ENCODE measurements at regions not wholly inside any gene's neighbourhood (a gene's known extent, or its start where the extent isn't known, plus 50 kb on each side); places are given as distances from the start of the nearest gene placed in this dataset.
"Not testable (repeated sequence)": the region's sequence is repeated elsewhere in the genome, so short reads cannot be mapped to it uniquely, and the experiment has no call there.

GRCh38 chr7:145216866-145217265 is 381.0 kb upstream of the TPK1 start:
- DNase-seq (no peak), ATAC-seq (no peak)
- intact Hi-C loops (cut with DNase I): no loop called here

GRCh38 chr7:145212050-145212449 is 376.2 kb upstream of the TPK1 start:
- ATAC-seq (peak in 1 of 2 donors; percentile 71), DNase-seq (no peak)
- intact Hi-C loops (cut with DNase I): no loop called here

GRCh38 chr7:145211211-145211610 is 375.4 kb upstream of the TPK1 start:
- no peak for ATAC-seq

GRCh38 chr7:145193951-145194350 is 358.1 kb upstream of the TPK1 start:
- intact Hi-C loops (cut with DNase I): no loop called here
- no peak for ATAC-seq
- DNase-seq: no peak

More at GRCh38 chr7:145211211-145211610, 375.4 kb upstream of the TPK1 start:
- intact Hi-C loops (cut with DNase I): no loop called here
- no peak for DNase-seq

- no peak for DNase-seq
- intact Hi-C loops (cut with DNase I): no loop called here
- no peak for ATAC-seq
These were observed 349.1 kb upstream of the TPK1 start for GRCh38 chr7:145184956-145185355.

GRCh38 chr7:145183069-145183468 is 347.2 kb upstream of the TPK1 start:
- DNase-seq: no peak
- no peak for ATAC-seq
- intact Hi-C loops (cut with DNase I): no loop called here

- intact Hi-C loops (cut with DNase I): no loop called here
- no peak for ATAC-seq
These were observed 339.5 kb upstream of the TPK1 start for GRCh38 chr7:145175366-145175765.

GRCh38 chr7:145169908-145170307 is 334.1 kb upstream of the TPK1 start:
- ATAC-seq: no peak
- intact Hi-C loops (cut with DNase I): no loop called here
- DNase-seq: no peak

More at GRCh38 chr7:145175366-145175765, 339.5 kb upstream of the TPK1 start:
- DNase-seq: no peak

- no peak for ATAC-seq
- no peak for DNase-seq
- intact Hi-C loops (cut with DNase I): no loop called here
These were observed 333.0 kb upstream of the TPK1 start for GRCh38 chr7:145168879-145169278.

- intact Hi-C loops (cut with DNase I): no loop called here
- DNase-seq (no peak), ATAC-seq (no peak)
These were observed 332.6 kb upstream of the TPK1 start for GRCh38 chr7:145168427-145168826.

GRCh38 chr7:145156834-145157233 is 321.0 kb upstream of the TPK1 start:
- DNase-seq (no peak), ATAC-seq (no peak)
- intact Hi-C loops (cut with DNase I): no loop called here

- no peak for DNase-seq
- intact Hi-C loops (cut with DNase I): no loop called here
These were observed 316.7 kb upstream of the TPK1 start for GRCh38 chr7:145152589-145152988.

GRCh38 chr7:145151676-145152075 is 315.8 kb upstream of the TPK1 start:
- ATAC-seq: peak in 1 of 2 donors; percentile 30
- intact Hi-C loops (cut with DNase I): no loop called here

More at GRCh38 chr7:145152589-145152988, 316.7 kb upstream of the TPK1 start:
- ATAC-seq: no peak

GRCh38 chr7:145147865-145148264 is 312.0 kb upstream of the TPK1 start:
- intact Hi-C loops (cut with DNase I): no loop called here
- DNase-seq (no peak), ATAC-seq (no peak)

More at GRCh38 chr7:145151676-145152075, 315.8 kb upstream of the TPK1 start:
- DNase-seq: no peak

- intact Hi-C loops (cut with DNase I): no loop called here
- peak in 1 of 2 donors; percentile 61 for ATAC-seq
- DNase-seq: no peak
These were observed 307.8 kb upstream of the TPK1 start for GRCh38 chr7:145143685-145144084.

- no peak for ATAC-seq
- DNase-seq: no peak
- intact Hi-C loops (cut with DNase I): no loop called here
These were observed 298.5 kb upstream of the TPK1 start for GRCh38 chr7:145134377-145134776.

- intact Hi-C loops (cut with DNase I): no loop called here
- ATAC-seq (no peak), DNase-seq (no peak)
These were observed 287.6 kb upstream of the TPK1 start for GRCh38 chr7:145123502-145123901.

GRCh38 chr7:145106001-145106400 is 270.1 kb upstream of the TPK1 start:
- intact Hi-C loops (cut with DNase I): no loop called here
- DNase-seq (peak; percentile 35), ATAC-seq (peak; percentile 81 to 87)

GRCh38 chr7:145105561-145105960 is 269.7 kb upstream of the TPK1 start:
- intact Hi-C loops (cut with DNase I): no loop called here
- no peak for ATAC-seq

GRCh38 chr7:145104400-145104799 is 268.5 kb upstream of the TPK1 start:
- intact Hi-C loops (cut with DNase I): no loop called here
- ATAC-seq (no peak), DNase-seq (no peak)

More at GRCh38 chr7:145105561-145105960, 269.7 kb upstream of the TPK1 start:
- no peak for DNase-seq

GRCh38 chr7:145102199-145102598 is 266.3 kb upstream of the TPK1 start:
- ATAC-seq; intact Hi-C loops (cut with DNase I); DNase-seq: not testable (repeated sequence)

GRCh38 chr7:145092766-145093165 is 256.9 kb upstream of the TPK1 start:
- ATAC-seq (peak in 1 of 2 donors; percentile 30), DNase-seq (no peak)
- intact Hi-C loops (cut with DNase I): no loop called here

Data from left cardiac atrium (tissue), 4 donors.